H1 (cell line): ENCODE measurements at regions not wholly inside any gene's neighbourhood (a gene's known extent, or its start where the extent isn't known, plus 50 kb on each side); places are given as distances from the start of the nearest gene placed in this dataset.

Experiments used
- CTCF ChIA-PET: fragments of 300-600 bp; sonication (Branson Sonifier 250); formaldehyde crosslinking; loops from one replicate; lab custom pipeline; 2021; ENCODE audit not compliant: partially characterized antibody; lab: Charles Lee
- POLR2A ChIA-PET: fragments of 300-600 bp; sonication (Branson Sonifier 250); formaldehyde crosslinking; loops from one replicate; lab custom pipeline; 2021; ENCODE audit warnings: inconsistent platforms; ENCODE audit not compliant: partially characterized antibody; lab: Charles Lee
- DNase-seq, 2 experiments: peaks; one replicate each; pipeline versions ENCODE4 v3.0.0 to v3.0.0-alpha.2; 2010 to 2022; ENCODE audit warnings: low spot score in 2 of 2, low read depth in 1 of 2, mixed read lengths in 1 of 2
- FAIRE-seq: peaks from 2 replicates; lab custom pipeline; 2011; peaks lifted over from hg19 to GRCh38; lab: Jason Lieb, UNC
- H2AFZ ChIP-seq: 2 replicates; pipeline ENCODE4 v1.8.1; 2012; ENCODE audit warnings: low read length, inconsistent platforms
- H2AK5ac ChIP-seq: 2 replicates; pipeline ENCODE4 v1.6.1; 2013; ENCODE audit warnings: low read depth, low read length
- H2BK120ac ChIP-seq: replicated peaks from 2 replicates; pipeline ENCODE3; 2013; ENCODE audit warnings: low read depth, low read length, inconsistent platforms
- H2BK12ac ChIP-seq: 2 replicates; pipeline ENCODE4 v1.6.1; 2013; ENCODE audit warnings: low read depth, low read length
- H2BK15ac ChIP-seq: 2 replicates; pipeline ENCODE4 v1.6.1; 2013; ENCODE audit warnings: low read length
- H2BK20ac ChIP-seq: 2 replicates; pipeline ENCODE4 v1.6.1; 2013; ENCODE audit warnings: low read length
- H2BK5ac ChIP-seq: 2 replicates; pipeline ENCODE4 v1.6.1; 2013; ENCODE audit warnings: low read depth, low read length
- H3K14ac ChIP-seq: 2 replicates; pipeline ENCODE4 v1.6.1; 2013; ENCODE audit warnings: inconsistent platforms; ENCODE audit not compliant: insufficient read length
- H3K18ac ChIP-seq: 2 replicates; pipeline ENCODE4 v1.6.1; 2013; ENCODE audit warnings: low read length; ENCODE audit errors: extremely low read depth
- H3K23ac ChIP-seq: 2 replicates; pipeline ENCODE4 v1.6.1; 2013; ENCODE audit warnings: inconsistent platforms; ENCODE audit not compliant: insufficient read length
- H3K23me2 ChIP-seq: 2 replicates; pipeline ENCODE4 v1.6.1; 2013; ENCODE audit warnings: low read depth, low read length
- H3K27ac ChIP-seq: 2 replicates; pipeline ENCODE4 v1.6.1; 2011; ENCODE audit warnings: low read depth, low read length, inconsistent platforms
- H3K27me3 ChIP-seq, 4 experiments: replicated peaks in 1 of 4; 1 replicate in 1 of 4; 2 replicates in 3 of 4; pipeline versions ENCODE4 v1.6.1 to v1.8.1; 2011 to 2013; ENCODE audit warnings: low read length in 3 of 4, mild to moderate bottlenecking in 3 of 4, inconsistent platforms in 2 of 4, mixed read lengths in 2 of 4, moderate library complexity in 1 of 4; ENCODE audit not compliant: control insufficient read depth in 3 of 4, insufficient read depth in 3 of 4; ENCODE audit errors: extremely low read depth in 1 of 4
- H3K36me3 ChIP-seq, 4 experiments: 2 replicates each; pipeline versions ENCODE4 v1.6.1 to v1.8.1; 2011 to 2013; ENCODE audit warnings: mild to moderate bottlenecking in 4 of 4, low read length in 3 of 4, moderate library complexity in 2 of 4, control low read depth in 1 of 4, inconsistent platforms in 1 of 4; ENCODE audit not compliant: insufficient read depth in 4 of 4, control insufficient read depth in 2 of 4
- H3K4ac ChIP-seq: replicated peaks from 2 replicates; pipeline ENCODE3; 2013; ENCODE audit warnings: low read length, low read depth, mixed read lengths, inconsistent platforms; ENCODE audit not compliant: insufficient read length
- H3K4me1 ChIP-seq, 4 experiments: replicated peaks in 1 of 4; 1 replicate in 1 of 4; 2 replicates in 3 of 4; pipeline versions ENCODE4 v1.6.1 to v1.8.1; 2011 to 2013; ENCODE audit warnings: low read length in 3 of 4, inconsistent platforms in 2 of 4, mixed read lengths in 1 of 4; ENCODE audit not compliant: insufficient read depth in 4 of 4, control insufficient read depth in 3 of 4
- H3K4me2 ChIP-seq, 2 experiments: 2 replicates each; pipeline versions ENCODE4 v1.6.1 to v1.8.1; 2011 to 2013; ENCODE audit warnings: low read depth in 2 of 2, low read length in 2 of 2, control low read depth in 1 of 2, inconsistent platforms in 1 of 2, mild to moderate bottlenecking in 1 of 2; ENCODE audit not compliant: insufficient read depth in 1 of 2
- H3K4me3 ChIP-seq, 4 experiments: fragments of 200-600, 300-600 bp in 1 of 4; sonication (generic), shearing (Covaris generic), sonication (Bioruptor Twin) in 1 of 4; 2 replicates each; pipeline versions ENCODE4 v1.5.1 to v1.8.1; 2011 to 2016; ENCODE audit warnings: low read length in 4 of 4, low read depth in 3 of 4, control low read depth in 2 of 4, inconsistent platforms in 2 of 4, mild to moderate bottlenecking in 2 of 4, mixed read lengths in 1 of 4, moderate library complexity in 1 of 4; ENCODE audit not compliant: insufficient read depth in 2 of 4; ENCODE audit errors: extremely low read depth in 1 of 4
- H3K56ac ChIP-seq: replicated peaks from 2 replicates; pipeline ENCODE3; 2013; ENCODE audit warnings: low read depth, mild to moderate bottlenecking, mixed read lengths, low read length, inconsistent platforms; ENCODE audit not compliant: insufficient read length
- H3K79me1 ChIP-seq: 2 replicates; pipeline ENCODE4 v1.6.1; 2013; ENCODE audit warnings: low read depth, low read length, control low read depth
- H3K79me2 ChIP-seq, 2 experiments: 2 replicates each; pipeline versions ENCODE4 v1.6.1 to v1.8.1; 2012 to 2013; ENCODE audit warnings: low read length in 2 of 2, mild to moderate bottlenecking in 2 of 2, inconsistent platforms in 1 of 2; ENCODE audit not compliant: insufficient read depth in 2 of 2, control insufficient read depth in 1 of 2
- H3K9ac ChIP-seq, 4 experiments: replicated peaks in 1 of 4; 1 replicate in 1 of 4; 2 replicates in 3 of 4; pipeline versions ENCODE4 v1.6.1 to v1.8.1; 2011 to 2013; ENCODE audit warnings: low read depth in 3 of 4, low read length in 3 of 4, control low read depth in 2 of 4, mild to moderate bottlenecking in 2 of 4, moderate library complexity in 2 of 4, inconsistent platforms in 1 of 4; ENCODE audit errors: extremely low read depth in 1 of 4
- H3K9me3 ChIP-seq, 2 experiments: 2 replicates each; pipeline versions ENCODE4 v1.6.1 to v1.8.1; 2012 to 2013; ENCODE audit warnings: mild to moderate bottlenecking in 2 of 2, moderate library complexity in 2 of 2, control low read depth in 1 of 2, inconsistent platforms in 1 of 2, low read depth in 1 of 2, low read length in 1 of 2, mixed read lengths in 1 of 2; ENCODE audit not compliant: insufficient read depth in 2 of 2
- H4K20me1 ChIP-seq, 2 experiments: replicated peaks in 1 of 2; 2 replicates each; pipeline versions ENCODE3 to v1.8.1; 2011 to 2013; ENCODE audit warnings: inconsistent platforms in 2 of 2, low read length in 2 of 2, mild to moderate bottlenecking in 1 of 2; ENCODE audit not compliant: insufficient read depth in 2 of 2, control insufficient read depth in 1 of 2
- H4K5ac ChIP-seq: 2 replicates; pipeline ENCODE4 v1.6.1; 2013; ENCODE audit warnings: low read length, low read depth, mixed read lengths, inconsistent platforms; ENCODE audit not compliant: insufficient read length
- H4K8ac ChIP-seq: 2 replicates; pipeline ENCODE4 v1.8.0; 2013; ENCODE audit warnings: mild to moderate bottlenecking, moderate library complexity, low read length, inconsistent platforms; ENCODE audit not compliant: insufficient read depth; ENCODE audit errors: extremely low read depth
- H4K91ac ChIP-seq: replicated peaks from 2 replicates; pipeline ENCODE3; 2013; ENCODE audit warnings: low read length, mixed read lengths, inconsistent platforms; ENCODE audit not compliant: insufficient read length
- ATF2 ChIP-seq: IDR thresholded peaks from 2 replicates; pipeline ENCODE4 v1.6.1; 2012; ENCODE audit warnings: low read length, inconsistent platforms
- CTBP2 ChIP-seq: IDR thresholded peaks from 2 replicates; pipeline ENCODE4 v1.7.0; 2011; ENCODE audit warnings: borderline replicate concordance, mild to moderate bottlenecking, moderate library complexity, mixed read lengths, low read length; ENCODE audit not compliant: insufficient read depth, insufficient read length
- E2F6 ChIP-seq: IDR thresholded peaks from 2 replicates; pipeline ENCODE4 v1.6.1; 2012; ENCODE audit warnings: inconsistent platforms
- GTF2F1 ChIP-seq: IDR thresholded peaks from 2 replicates; pipeline ENCODE4 v1.6.1; 2012; ENCODE audit warnings: low read depth, low read length, improper control_type of control experiment, borderline replicate concordance
- HDAC2 ChIP-seq, 2 experiments: fragments of 300-600 bp in 1 of 2; sonication (generic) in 1 of 2; IDR thresholded peaks; 2 replicates each; pipeline ENCODE4 v1.6.1; 2011 to 2012; ENCODE audit warnings: low read depth in 2 of 2, low read length in 2 of 2, mild to moderate bottlenecking in 2 of 2, moderate library complexity in 2 of 2, borderline replicate concordance in 1 of 2, inconsistent platforms in 1 of 2
- KDM1A ChIP-seq: fragments of 200-600, 300-600 bp; sonication (generic); IDR thresholded peaks from 2 replicates; pipeline ENCODE4 v1.7.1; 2016; ENCODE audit warnings: mild to moderate bottlenecking, low read length, borderline replicate concordance
- RBBP5 ChIP-seq: IDR thresholded peaks from 2 replicates; pipeline ENCODE4 v1.7.1; 2012; ENCODE audit warnings: low read depth, mild to moderate bottlenecking, inconsistent platforms, low read length, moderate library complexity, borderline replicate concordance
- SIRT6 ChIP-seq: IDR thresholded peaks from one replicate; pipeline ENCODE4 v1.7.1; 2012; ENCODE audit warnings: low read length, inconsistent platforms
- TAF7 ChIP-seq: optimal IDR thresholded peaks from 2 replicates; pipeline ENCODE3; 2011; ENCODE audit warnings: low read depth, mild to moderate bottlenecking, inconsistent platforms, low read length, moderate library complexity, borderline replicate concordance
- WGBS, 2 experiments: shearing (Covaris generic) in 1 of 2; methylation state at CpG; one replicate each; pipeline versions ENCODE4 v1.1.6 to v1.1.7; 2013 to 2015; ENCODE audit warnings: low lambda C conversion rate in 2 of 2, mixed read lengths in 2 of 2, inconsistent platforms in 1 of 2, low coverage in 1 of 2, missing lambda C conversion rate in 1 of 2; ENCODE audit not compliant: insufficient replicate concordance in 2 of 2, insufficient coverage in 1 of 2, insufficient read length in 1 of 2; ENCODE audit errors: extremely low coverage in 1 of 2, missing lambda C conversion rate in 1 of 2; 5-methylcytosine and 5-hydroxymethylcytosine counted together

- Histone ChIP-seq H2BK5ac (no peak overlapping the region), H3K4ac (no peak overlapping the region), H3K56ac (no peak overlapping the region), H3K79me2 (no peaks in the 10 kb centered on the region), H2BK12ac (no peak overlapping the region), H2AFZ (no peak overlapping the region), H4K91ac (no peak overlapping the region), H3K9ac (no peak overlapping the region), H2BK20ac (no peak overlapping the region), H3K36me3 (no peaks in the 10 kb centered on the region), H3K4me2 (no peak overlapping the region), H3K9me3 (no peaks in the 10 kb centered on the region), H3K14ac (no peak overlapping the region), H4K8ac (no peak overlapping the region), H3K79me1 (no peaks in the 10 kb centered on the region), H3K18ac (no peak overlapping the region), H3K27me3 (no peaks in the 10 kb centered on the region), H3K23ac (no peak overlapping the region), H4K20me1 (no peaks in the 10 kb centered on the region), H3K27ac (no peak overlapping the region), H3K4me1 (no peaks in the 10 kb centered on the region), H2BK120ac (no peak overlapping the region), H2AK5ac (no peak overlapping the region), H3K23me2 (no peaks in the 10 kb centered on the region; the same call in 1 of the 2 replicates), H4K5ac (no peak overlapping the region), H3K4me3 (no peak overlapping the region), H2BK15ac (no peak overlapping the region)
- 84% methylated on average over 2 of the region's 2 CpGs; no CpG with 5 or more reads in 1 of the 2 experiments for WGBS, 2 experiments
- FAIRE-seq (no peak), DNase-seq (no peak)
- POLR2A ChIA-PET, result no interaction called here
- CTCF ChIA-PET, result interaction anchor here (1.0 kb wide), 1 partner anchor 26 kb away, joined by 3 read pairs; no protein-coding TSS in a partner anchor
- no peak for TF ChIP-seq SIRT6
- TF ChIP-seq KDM1A, result no peak
- no peak for TF ChIP-seq RBBP5
- no peak for TF ChIP-seq GTF2F1
- TF ChIP-seq E2F6, result no peak
- no peak for TF ChIP-seq ATF2
- no peak for TF ChIP-seq TAF7
- no peak for TF ChIP-seq HDAC2 (IDR thresholded peaks at IDR 0.05; ENCODE audit: borderline replicate concordance in 1 of 2, low read depth in 2 of 2, low read length in 2 of 2)
- TF ChIP-seq CTBP2, result no peak
Measured at GRCh38 chr9:85248514-85249312, 493.0 kb downstream of the AGTPBP1 start.
